ENCODE measurements at regions not wholly inside any gene's neighbourhood (a gene's known extent, or its start where the extent isn't known, plus 50 kb on each side); places are given as distances from the start of the nearest gene placed in this dataset.

DNA sequence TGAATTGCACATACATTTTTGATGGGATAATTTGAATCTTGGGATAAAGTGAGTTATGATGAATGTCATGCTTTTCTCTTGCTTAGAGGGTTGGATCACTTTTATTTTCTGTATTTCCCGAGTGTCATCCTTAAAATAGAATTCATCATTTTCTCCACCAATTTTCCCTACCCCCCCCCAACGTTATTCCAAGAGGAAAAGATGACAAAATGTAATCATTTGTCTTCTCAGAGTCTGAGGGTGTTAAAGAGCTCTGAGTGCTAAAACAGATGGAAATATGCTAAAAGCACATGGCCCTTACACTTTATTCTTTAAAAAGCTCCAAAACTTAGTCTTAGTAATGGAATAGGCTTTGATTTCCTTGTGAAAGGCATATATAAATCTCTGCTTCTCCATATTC, 81.4 kb downstream of the CHRM3 start:
- no peak overlapping the region for H2AFZ ChIP-seq (ENCODE audit: low read length)
- no peak overlapping the region for H2BK12ac ChIP-seq (ENCODE audit: low read depth, low read length)
- no peak overlapping the region for H3K14ac ChIP-seq (ENCODE audit: insufficient read length)
- H3K56ac ChIP-seq (replicated peaks; ENCODE audit: insufficient read length, low read depth, low read length) = no peak overlapping the region
- DNase-seq (ENCODE audit: low read depth in 1 of 2, low spot score in 2 of 2) (no peak), FAIRE-seq (no peak)
- H3K23ac ChIP-seq (ENCODE audit: insufficient read length) = no peak overlapping the region
- no peak overlapping the region for H2BK5ac ChIP-seq (ENCODE audit: low read depth, low read length)
- H3K4ac ChIP-seq (replicated peaks; ENCODE audit: insufficient read length, low read depth, low read length) = no peak overlapping the region
- no peaks in the 10 kb centered on the region for H3K4me1 ChIP-seq (replicated peaks in 1 of 4; ENCODE audit: control insufficient read depth in 3 of 4, insufficient read depth in 4 of 4, low read length in 3 of 4)
- H3K79me2 ChIP-seq (ENCODE audit: control insufficient read depth in 1 of 2, insufficient read depth in 2 of 2, low read length in 2 of 2) = no peaks in the 10 kb centered on the region
- no peaks in the 10 kb centered on the region for H3K36me3 ChIP-seq (ENCODE audit: control insufficient read depth in 2 of 4, insufficient read depth in 4 of 4, low read length in 3 of 4)
- H2BK20ac ChIP-seq (ENCODE audit: low read length) = no peak overlapping the region
- H2AK5ac ChIP-seq (ENCODE audit: low read depth, low read length) = no peak overlapping the region
- H2BK15ac ChIP-seq (ENCODE audit: low read length) = no peak overlapping the region
- H3K23me2 ChIP-seq (ENCODE audit: low read depth, low read length) = no peaks in the 10 kb centered on the region
- H4K8ac ChIP-seq (ENCODE audit: extremely low read depth, insufficient read depth, low read length) = no peak overlapping the region
- ChIA-PET POLR2A (ENCODE audit: partially characterized antibody) (no interaction called here), CTCF (ENCODE audit: partially characterized antibody) (interaction anchor here (1.2 kb wide), 1 partner anchor 9 kb away, joined by 4 read pairs; no protein-coding TSS in a partner anchor)
- no peaks in the 10 kb centered on the region for H3K79me1 ChIP-seq (ENCODE audit: low read depth, low read length)
- H3K9ac ChIP-seq (replicated peaks in 1 of 4; ENCODE audit: extremely low read depth in 1 of 4, low read depth in 3 of 4, low read length in 3 of 4) = no peak overlapping the region
- H3K4me3 ChIP-seq (ENCODE audit: extremely low read depth in 1 of 4, insufficient read depth in 2 of 4, low read depth in 3 of 4, low read length in 4 of 4) = no peak overlapping the region
- H4K91ac ChIP-seq (replicated peaks; ENCODE audit: insufficient read length, low read length) = no peak overlapping the region
- H4K5ac ChIP-seq (ENCODE audit: insufficient read length, low read depth, low read length) = no peak overlapping the region
- H3K4me2 ChIP-seq (ENCODE audit: insufficient read depth in 1 of 2, low read depth in 2 of 2, low read length in 2 of 2) = no peak overlapping the region
- no peak overlapping the region for H3K18ac ChIP-seq (ENCODE audit: extremely low read depth, low read length)
- H3K9me3 ChIP-seq (ENCODE audit: insufficient read depth in 2 of 2, low read depth in 1 of 2, low read length in 1 of 2) = no peaks in the 10 kb centered on the region
- H3K27me3 ChIP-seq (replicated peaks in 1 of 4; ENCODE audit: control insufficient read depth in 3 of 4, extremely low read depth in 1 of 4, insufficient read depth in 3 of 4, low read length in 3 of 4) = no peaks in the 10 kb centered on the region
- H4K20me1 ChIP-seq (replicated peaks in 1 of 2; ENCODE audit: control insufficient read depth in 1 of 2, insufficient read depth in 2 of 2, low read length in 2 of 2) = no peaks in the 10 kb centered on the region
- no peak for TF ChIP-seq RNF2 (IDR thresholded peaks at IDR 0.05; ENCODE audit: borderline replicate concordance, low read depth, low read length, missing control alignments, poor library complexity, severe bottlenecking)
- no peak for TF ChIP-seq TBP (IDR thresholded peaks at IDR 0.05; ENCODE audit: low read depth, low read length)
- TF ChIP-seq KDM4A (IDR thresholded peaks at IDR 0.05; ENCODE audit: low read depth, low read length, severe bottlenecking) = no peak
- no peak for TF ChIP-seq EZH2 (IDR thresholded peaks at IDR 0.05; ENCODE audit: low read depth, low read length, severe bottlenecking)
- no peak for TF ChIP-seq BACH1 (IDR thresholded peaks at IDR 0.05; ENCODE audit: low read length)
- no peak for TF ChIP-seq TCF12 (IDR thresholded peaks at IDR 0.05; ENCODE audit: low read depth, low read length)
- TF ChIP-seq SIX5 (IDR thresholded peaks at IDR 0.05; ENCODE audit: low read depth, low read length) = no peak
- H2BK120ac ChIP-seq (replicated peaks; ENCODE audit: low read depth, low read length) = no peak overlapping the region
- WGBS, 2 experiments (ENCODE audit: extremely low coverage in 1 of 2, insufficient coverage in 1 of 2, insufficient read length in 1 of 2, insufficient replicate concordance in 2 of 2, low coverage in 1 of 2, low lambda C conversion rate in 2 of 2, missing lambda C conversion rate in 1 of 2) = 88% methylated on average over 2 of the region's 2 CpGs; no CpG with 5 or more reads in 1 of the 2 experiments
- no peak overlapping the region for H3K27ac ChIP-seq (ENCODE audit: low read depth, low read length)

Measured in H1 (cell line).